ENCODE measurements at regions not wholly inside any gene's neighbourhood (a gene's known extent, or its start where the extent isn't known, plus 50 kb on each side); places are given as distances from the start of the nearest gene placed in this dataset.

DNA sequence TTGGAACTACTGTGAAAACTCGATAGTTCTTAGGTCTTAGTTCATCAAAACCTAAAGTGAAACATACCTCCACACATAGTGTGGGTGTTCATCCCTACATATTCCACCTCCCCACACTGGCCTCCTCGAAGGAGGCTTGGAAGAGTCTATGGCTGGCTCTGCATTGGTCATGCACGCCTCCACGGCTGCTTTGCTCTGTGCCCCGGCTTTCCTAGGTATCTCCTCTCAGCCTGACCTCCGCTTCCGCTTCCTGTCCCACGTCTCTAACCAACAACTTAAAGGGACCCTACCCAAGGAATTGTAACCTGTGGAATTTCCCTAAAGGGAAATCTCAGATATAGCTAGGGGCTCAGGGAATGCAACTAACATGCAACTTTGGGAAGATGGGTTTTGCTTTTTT is 79.7 kb upstream of the MBNL2 start:
- intact Hi-C loops (cut with micrococcal nuclease): no loop called here
- peaks cover 8% of the 10 kb centered on the region for H3K4me1 Mint-ChIP-seq (ENCODE audit: insufficient read depth, unreplicated experiment)
- H3K27me3 Mint-ChIP-seq (ENCODE audit: insufficient read depth, unreplicated experiment): peaks cover 9% of the 10 kb centered on the region
- TF ChIP-seq, protein P1, sequence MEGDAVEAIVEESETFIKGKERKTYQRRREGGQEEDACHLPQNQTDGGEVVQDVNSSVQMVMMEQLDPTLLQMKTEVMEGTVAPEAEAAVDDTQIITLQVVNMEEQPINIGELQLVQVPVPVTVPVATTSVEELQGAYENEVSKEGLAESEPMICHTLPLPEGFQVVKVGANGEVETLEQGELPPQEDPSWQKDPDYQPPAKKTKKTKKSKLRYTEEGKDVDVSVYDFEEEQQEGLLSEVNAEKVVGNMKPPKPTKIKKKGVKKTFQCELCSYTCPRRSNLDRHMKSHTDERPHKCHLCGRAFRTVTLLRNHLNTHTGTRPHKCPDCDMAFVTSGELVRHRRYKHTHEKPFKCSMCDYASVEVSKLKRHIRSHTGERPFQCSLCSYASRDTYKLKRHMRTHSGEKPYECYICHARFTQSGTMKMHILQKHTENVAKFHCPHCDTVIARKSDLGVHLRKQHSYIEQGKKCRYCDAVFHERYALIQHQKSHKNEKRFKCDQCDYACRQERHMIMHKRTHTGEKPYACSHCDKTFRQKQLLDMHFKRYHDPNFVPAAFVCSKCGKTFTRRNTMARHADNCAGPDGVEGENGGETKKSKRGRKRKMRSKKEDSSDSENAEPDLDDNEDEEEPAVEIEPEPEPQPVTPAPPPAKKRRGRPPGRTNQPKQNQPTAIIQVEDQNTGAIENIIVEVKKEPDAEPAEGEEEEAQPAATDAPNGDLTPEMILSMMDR (IDR thresholded peaks at IDR 0.05; ENCODE audit: unreplicated experiment): no peak
- H3K27ac Mint-ChIP-seq (ENCODE audit: low read depth, unreplicated experiment): no peak overlapping the region
- no peaks in the 10 kb centered on the region for H3K36me3 Mint-ChIP-seq (ENCODE audit: insufficient read depth, unreplicated experiment)
- BruUV-seq (replicated peaks): no TSS peak
- POLR2A ChIA-PET: interaction anchor here (0.7 to 2.7 kb wide), 5 partner anchors 9 to 80 kb away, joined by 4 to 36 read pairs (median 13); partner anchors contain the start of gene MBNL2
- no peaks in the 10 kb centered on the region for H3K9me3 Mint-ChIP-seq (ENCODE audit: unreplicated experiment)
- DNase-seq (ENCODE audit: unreplicated experiment): no peak
- CTCF ChIA-PET: interaction anchor here (0.6 to 13.1 kb wide), 13 partner anchors 12 to 1123 kb away, joined by 3 to 106 read pairs (median 5); partner anchors contain the start of gene MBNL2
- no peak overlapping the region for H3K4me3 Mint-ChIP-seq (ENCODE audit: unreplicated experiment)

DNA sequence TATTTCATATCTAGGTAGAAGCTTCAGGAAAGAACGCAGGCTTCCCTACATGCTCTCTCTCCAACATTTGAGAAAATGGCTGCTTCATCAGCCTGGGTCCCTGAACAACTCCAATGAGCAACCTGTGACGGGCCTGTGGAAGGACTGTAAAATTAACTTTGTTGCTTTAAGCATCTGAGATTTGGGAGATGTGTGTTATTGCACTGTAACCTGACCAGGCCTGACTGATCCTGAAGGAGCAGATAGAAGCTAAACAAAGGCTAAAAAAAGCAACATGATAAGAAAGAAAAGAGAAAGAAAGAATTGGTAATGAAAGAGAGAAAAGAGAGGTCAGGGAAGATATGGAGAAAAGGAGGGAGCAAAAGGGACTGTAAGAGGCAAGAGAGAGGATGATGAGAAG is 77.1 kb upstream of the MBNL2 start:
- intact Hi-C loops (cut with micrococcal nuclease): no loop called here
- ChIA-PET CTCF (interaction anchor here (0.6 to 13.1 kb wide), 5 partner anchors 22 to 1172 kb away, joined by 3 to 106 read pairs (median 3); no protein-coding TSS in a partner anchor), POLR2A (no interaction called here)
- H3K4me3 Mint-ChIP-seq (ENCODE audit: unreplicated experiment): no peak overlapping the region
- no peaks in the 10 kb centered on the region for H3K9me3 Mint-ChIP-seq (ENCODE audit: unreplicated experiment)
- H3K27me3 Mint-ChIP-seq (ENCODE audit: insufficient read depth, unreplicated experiment): peaks cover 23% of the 10 kb centered on the region
- no peaks in the 10 kb centered on the region for H3K36me3 Mint-ChIP-seq (ENCODE audit: insufficient read depth, unreplicated experiment)
- TF ChIP-seq, protein P1 (IDR thresholded peaks at IDR 0.05; ENCODE audit: unreplicated experiment): no peak
- no TSS peak for BruUV-seq (replicated peaks)
- no peak for DNase-seq (ENCODE audit: unreplicated experiment)
- no peak overlapping the region for H3K27ac Mint-ChIP-seq (ENCODE audit: low read depth, unreplicated experiment)
- H3K4me1 Mint-ChIP-seq (ENCODE audit: insufficient read depth, unreplicated experiment): peaks cover 8% of the 10 kb centered on the region

DNA sequence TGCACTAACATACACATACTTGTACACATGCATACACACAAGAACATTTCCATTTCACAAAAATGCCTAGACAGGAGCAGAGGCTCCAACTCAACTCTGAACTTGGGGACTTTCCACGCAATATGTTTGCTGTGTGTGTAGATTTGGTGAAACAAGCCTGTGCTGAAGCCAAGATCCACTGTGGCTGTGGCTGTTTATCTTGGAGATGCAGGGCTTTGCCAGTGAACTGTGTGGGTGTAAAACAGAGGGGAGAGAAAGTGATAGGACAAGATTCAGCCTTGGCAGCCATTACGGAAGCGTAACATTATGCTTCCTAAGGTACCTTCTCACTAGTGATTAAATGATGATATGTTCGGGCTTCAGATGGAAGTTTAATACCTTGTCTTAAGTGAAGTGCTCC is 73.2 kb upstream of the MBNL2 start:
- ChIA-PET POLR2A (no interaction called here), CTCF (interaction anchor here (0.5 to 1.2 kb wide), 3 partner anchors 22 to 64 kb away, joined by 3 to 5 read pairs (median 4); no protein-coding TSS in a partner anchor)
- no peak for DNase-seq (ENCODE audit: unreplicated experiment)
- Mint-ChIP-seq H3K4me3 (ENCODE audit: unreplicated experiment) (no peak overlapping the region), H3K36me3 (ENCODE audit: insufficient read depth, unreplicated experiment) (no peaks in the 10 kb centered on the region), H3K9me3 (ENCODE audit: unreplicated experiment) (no peaks in the 10 kb centered on the region), H3K27ac (ENCODE audit: low read depth, unreplicated experiment) (no peak overlapping the region), H3K4me1 (ENCODE audit: insufficient read depth, unreplicated experiment) (no peaks in the 10 kb centered on the region), H3K27me3 (ENCODE audit: insufficient read depth, unreplicated experiment) (peaks cover 43% of the 10 kb centered on the region)
- TF ChIP-seq, protein P1 (IDR thresholded peaks at IDR 0.05; ENCODE audit: unreplicated experiment): no peak
- no TSS peak for BruUV-seq (replicated peaks)
- intact Hi-C loops (cut with micrococcal nuclease): no loop called here

DNA sequence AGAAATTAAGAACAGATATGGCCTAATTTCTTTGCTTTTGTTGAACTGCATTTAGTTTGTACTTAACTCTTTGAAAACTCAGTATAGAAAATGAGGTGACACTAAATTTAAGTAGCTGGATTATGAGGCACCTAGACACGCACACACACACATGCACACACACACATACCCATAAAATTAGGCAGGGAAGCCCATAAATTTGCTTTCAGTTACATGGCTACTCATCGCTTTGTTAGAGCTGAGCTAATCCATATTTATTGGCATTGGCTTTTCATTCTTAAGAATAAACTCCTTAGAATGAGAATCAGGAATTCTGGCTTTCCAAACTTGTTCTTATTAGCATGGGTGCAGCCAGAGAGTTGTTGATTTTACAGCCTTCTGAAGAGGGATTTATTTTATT is 61.7 kb upstream of the MBNL2 start:
- ChIA-PET CTCF (no interaction called here), POLR2A (interaction anchor here (1.0 kb wide), 1 partner anchor 9 kb away, joined by 3 read pairs; no protein-coding TSS in a partner anchor)
- Mint-ChIP-seq H3K9me3 (ENCODE audit: unreplicated experiment) (no peaks in the 10 kb centered on the region), H3K36me3 (ENCODE audit: insufficient read depth, unreplicated experiment) (no peaks in the 10 kb centered on the region), H3K4me1 (ENCODE audit: insufficient read depth, unreplicated experiment) (no peaks in the 10 kb centered on the region), H3K27me3 (ENCODE audit: insufficient read depth, unreplicated experiment) (no peaks in the 10 kb centered on the region), H3K27ac (ENCODE audit: low read depth, unreplicated experiment) (no peak overlapping the region), H3K4me3 (ENCODE audit: unreplicated experiment) (no peak overlapping the region)
- DNase-seq (ENCODE audit: unreplicated experiment): no peak
- no TSS peak for BruUV-seq (replicated peaks)
- TF ChIP-seq, protein P1 (IDR thresholded peaks at IDR 0.05; ENCODE audit: unreplicated experiment): no peak
- intact Hi-C loops (cut with micrococcal nuclease): no loop called here
